ENCODE measurements at regions not wholly inside any gene's neighbourhood (a gene's known extent, or its start where the extent isn't known, plus 50 kb on each side); places are given as distances from the start of the nearest gene placed in this dataset.

GRCh38 chr4:19523964-19524363 lies 727.7 kb upstream of the SLIT2 start:
- H3K27me3 ChIP-seq (ENCODE audit: insufficient read depth, low read length, poor library complexity, severe bottlenecking): no peaks in the 10 kb centered on the region
- H4K20me1 ChIP-seq (ENCODE audit: insufficient read depth, low read length, poor library complexity, severe bottlenecking): no peaks in the 10 kb centered on the region
- H3K36me3 ChIP-seq (ENCODE audit: insufficient read depth, low read length): no peaks in the 10 kb centered on the region
- no peaks in the 10 kb centered on the region; the same call in 1 of the 2 replicates for H3K9me3 ChIP-seq (ENCODE audit: insufficient read depth, low read depth, low read length)
- H2AFZ ChIP-seq (ENCODE audit: low read length): no peak overlapping the region
- no peaks in the 10 kb centered on the region for H3K9me2 ChIP-seq (replicated peaks; ENCODE audit: low read depth, low read length)
- no peak for TF ChIP-seq EZH2phosphoT487 (IDR thresholded peaks at IDR 0.05; ENCODE audit: borderline replicate concordance)
- TF ChIP-seq CTCF (conservative IDR thresholded peaks at IDR 0.05; ENCODE audit: low read length): no peak
- H3F3A ChIP-seq (ENCODE audit: low read depth): no peaks in the 10 kb centered on the region
- no peak overlapping the region for H3K4me3 ChIP-seq (ENCODE audit: low read length, poor library complexity, severe bottlenecking)
- no peak overlapping the region for H3K4me2 ChIP-seq (ENCODE audit: low read depth, low read length, poor library complexity, severe bottlenecking)
- H3K4me1 ChIP-seq (ENCODE audit: insufficient read depth, low read length, poor library complexity, severe bottlenecking): no peaks in the 10 kb centered on the region
- H3K79me2 ChIP-seq (ENCODE audit: insufficient read depth, low read length): no peaks in the 10 kb centered on the region
- no peak overlapping the region for H3K9ac ChIP-seq (ENCODE audit: low read depth, low read length, poor library complexity, severe bottlenecking)

DNA sequence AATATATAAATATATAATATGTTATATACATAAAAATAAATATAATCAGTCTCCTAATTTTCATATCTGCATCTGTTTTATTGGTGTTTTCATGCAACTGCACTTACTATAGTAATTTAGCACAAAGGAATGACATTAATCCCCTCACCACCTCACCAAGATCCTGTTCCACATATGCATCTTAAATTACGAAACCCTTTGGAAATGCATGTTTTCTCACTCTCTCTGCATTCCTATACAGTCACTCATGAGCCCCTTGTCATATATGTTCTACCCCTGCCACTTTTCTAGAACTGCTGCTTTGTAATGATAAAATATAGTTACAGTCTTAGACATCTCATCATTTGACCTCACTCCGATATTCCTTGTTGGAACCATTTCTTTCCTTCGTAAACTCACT lies 728.7 kb upstream of the SLIT2 start:
- H3K4me1 ChIP-seq (ENCODE audit: insufficient read depth, low read length, poor library complexity, severe bottlenecking): no peaks in the 10 kb centered on the region
- H3K36me3 ChIP-seq (ENCODE audit: insufficient read depth, low read length): no peaks in the 10 kb centered on the region
- TF ChIP-seq EZH2phosphoT487 (IDR thresholded peaks at IDR 0.05; ENCODE audit: borderline replicate concordance): no peak
- TF ChIP-seq CTCF (conservative IDR thresholded peaks at IDR 0.05; ENCODE audit: low read length): no peak
- H3F3A ChIP-seq (ENCODE audit: low read depth): no peaks in the 10 kb centered on the region
- H2AFZ ChIP-seq (ENCODE audit: low read length): no peak overlapping the region
- H4K20me1 ChIP-seq (ENCODE audit: insufficient read depth, low read length, poor library complexity, severe bottlenecking): no peaks in the 10 kb centered on the region
- no peak overlapping the region for H3K9ac ChIP-seq (ENCODE audit: low read depth, low read length, poor library complexity, severe bottlenecking)
- no peaks in the 10 kb centered on the region for H3K9me2 ChIP-seq (replicated peaks; ENCODE audit: low read depth, low read length)
- no peaks in the 10 kb centered on the region for H3K79me2 ChIP-seq (ENCODE audit: insufficient read depth, low read length)
- H3K27me3 ChIP-seq (ENCODE audit: insufficient read depth, low read length, poor library complexity, severe bottlenecking): no peaks in the 10 kb centered on the region
- H3K9me3 ChIP-seq (ENCODE audit: insufficient read depth, low read depth, low read length): no peaks in the 10 kb centered on the region
- no peak overlapping the region for H3K4me3 ChIP-seq (ENCODE audit: low read length, poor library complexity, severe bottlenecking)
- H3K4me2 ChIP-seq (ENCODE audit: low read depth, low read length, poor library complexity, severe bottlenecking): no peak overlapping the region

- H3K36me3 ChIP-seq (ENCODE audit: insufficient read depth, low read length): no peaks in the 10 kb centered on the region
- H3K9me3 ChIP-seq (ENCODE audit: insufficient read depth, low read depth, low read length): no peaks in the 10 kb centered on the region
- no peaks in the 10 kb centered on the region for H4K20me1 ChIP-seq (ENCODE audit: insufficient read depth, low read length, poor library complexity, severe bottlenecking)
- H3K4me1 ChIP-seq (ENCODE audit: insufficient read depth, low read length, poor library complexity, severe bottlenecking): no peaks in the 10 kb centered on the region
- no peaks in the 10 kb centered on the region for H3K9me2 ChIP-seq (replicated peaks; ENCODE audit: low read depth, low read length)
- no peaks in the 10 kb centered on the region for H3K79me2 ChIP-seq (ENCODE audit: insufficient read depth, low read length)
- no peaks in the 10 kb centered on the region for H3F3A ChIP-seq (ENCODE audit: low read depth)
- H3K27me3 ChIP-seq (ENCODE audit: insufficient read depth, low read length, poor library complexity, severe bottlenecking): no peaks in the 10 kb centered on the region
- TF ChIP-seq CTCF (conservative IDR thresholded peaks at IDR 0.05; ENCODE audit: low read length) (no peak), EZH2phosphoT487 (IDR thresholded peaks at IDR 0.05; ENCODE audit: borderline replicate concordance) (no peak)
- no peak overlapping the region for H3K4me2 ChIP-seq (ENCODE audit: low read depth, low read length, poor library complexity, severe bottlenecking)
- H2AFZ ChIP-seq (ENCODE audit: low read length): no peak overlapping the region
- no peak overlapping the region for H3K4me3 ChIP-seq (ENCODE audit: low read length, poor library complexity, severe bottlenecking)
- no peak overlapping the region for H3K9ac ChIP-seq (ENCODE audit: low read depth, low read length, poor library complexity, severe bottlenecking)
Measured at GRCh38 chr4:19520939-19521520, 730.7 kb upstream of the SLIT2 start.

All from Loucy (cell line).